Stomach (tissue), 4 donors: ENCODE measurements at regions not wholly inside any gene's neighbourhood (a gene's known extent, or its start where the extent isn't known, plus 50 kb on each side); places are given as distances from the start of the nearest gene placed in this dataset.

Experiments used
- CTCF ChIP-seq, 7 experiments: fragments of 450-650 bp in 4 of 7; fragments of 200-600 bp in 3 of 7; sonication (generic) in 3 of 7; IDR thresholded peaks; one replicate each; pipeline ENCODE4 v1.5.1; 2016 to 2019; ENCODE audit warnings: antibody characterized with exemption in 7 of 7, control low read depth in 2 of 7, mild to moderate bottlenecking in 1 of 7
- EP300 ChIP-seq: sonication (generic); formaldehyde crosslinking; IDR thresholded peaks from one replicate; pipeline ENCODE4 v1.6.1; 2017; ENCODE audit warnings: antibody characterized with exemption
- POLR2A ChIP-seq, 4 donors: fragments of 450-650 bp; IDR thresholded peaks; one replicate each; pipeline ENCODE4 v1.6.1; 2016; ENCODE audit warnings: antibody characterized with exemption in 4 of 4, control low read depth in 2 of 4, mild to moderate bottlenecking in 1 of 4, moderate library complexity in 1 of 4
- POLR2AphosphoS5 ChIP-seq, 3 donors: sonication (generic); formaldehyde crosslinking; IDR thresholded peaks; one replicate each; pipeline ENCODE4 v1.6.1; 2016; ENCODE audit warnings: antibody characterized with exemption in 3 of 3

GRCh38 chr20:7272512-7272911 is 505.0 kb downstream of the BMP2 start:
- TF ChIP-seq CTCF (IDR thresholded peaks at IDR 0.05) (no peak), EP300 (no peak), POLR2A (IDR thresholded peaks at IDR 0.05) (no peak), POLR2AphosphoS5 (IDR thresholded peaks at IDR 0.05) (no peak)
